Epithelial cell of proximal tubule (primary cell): ENCODE measurements at regions not wholly inside any gene's neighbourhood (a gene's known extent, or its start where the extent isn't known, plus 50 kb on each side); places are given as distances from the start of the nearest gene placed in this dataset.

Source experiments
- DNase-seq: peaks from one replicate; pipeline ENCODE4 v3.0.0-alpha.2; 2011; ENCODE audit warnings: low read depth
- H3K4me3 ChIP-seq: 2 replicates; pipeline ENCODE4 v1.5.1; 2011; ENCODE audit warnings: low read depth, mild to moderate bottlenecking, low read length
- CTCF ChIP-seq: conservative IDR thresholded peaks from 2 replicates; pipeline ENCODE4 v1.5.1; 2012; ENCODE audit warnings: low read depth, mild to moderate bottlenecking, low read length

GRCh38 chr14:51431741-51432140 lies 191.7 kb downstream of the TMX1 start:
- no peak overlapping the region for H3K4me3 ChIP-seq
- DNase-seq = no peak
- TF ChIP-seq CTCF = no peak

- DNase-seq = no peak
- H3K4me3 ChIP-seq = no peak overlapping the region
- no peak for TF ChIP-seq CTCF
Measured at GRCh38 chr14:51432302-51432948, 192.4 kb downstream of the TMX1 start.

- H3K4me3 ChIP-seq = no peak overlapping the region
Measured at GRCh38 chr14:51436630-51437029, 196.6 kb downstream of the TMX1 start.

GRCh38 chr14:51439896-51440295 lies 199.8 kb downstream of the TMX1 start:
- no peak for TF ChIP-seq CTCF
- DNase-seq = no peak
- H3K4me3 ChIP-seq = no peak overlapping the region

More at GRCh38 chr14:51436630-51437029, 196.6 kb downstream of the TMX1 start:
- no peak for DNase-seq
- no peak for TF ChIP-seq CTCF

GRCh38 chr14:51441001-51441400 lies 201.0 kb downstream of the TMX1 start:
- TF ChIP-seq CTCF = no peak
- no peak overlapping the region for H3K4me3 ChIP-seq
- no peak for DNase-seq

GRCh38 chr14:51442513-51443175 lies 202.6 kb downstream of the TMX1 start:
- no peak overlapping the region for H3K4me3 ChIP-seq
- no peak for TF ChIP-seq CTCF
- DNase-seq = peak; percentile 98
